ENCODE measurements at regions not wholly inside any gene's neighbourhood (a gene's known extent, or its start where the extent isn't known, plus 50 kb on each side); places are given as distances from the start of the nearest gene placed in this dataset.

DNA sequence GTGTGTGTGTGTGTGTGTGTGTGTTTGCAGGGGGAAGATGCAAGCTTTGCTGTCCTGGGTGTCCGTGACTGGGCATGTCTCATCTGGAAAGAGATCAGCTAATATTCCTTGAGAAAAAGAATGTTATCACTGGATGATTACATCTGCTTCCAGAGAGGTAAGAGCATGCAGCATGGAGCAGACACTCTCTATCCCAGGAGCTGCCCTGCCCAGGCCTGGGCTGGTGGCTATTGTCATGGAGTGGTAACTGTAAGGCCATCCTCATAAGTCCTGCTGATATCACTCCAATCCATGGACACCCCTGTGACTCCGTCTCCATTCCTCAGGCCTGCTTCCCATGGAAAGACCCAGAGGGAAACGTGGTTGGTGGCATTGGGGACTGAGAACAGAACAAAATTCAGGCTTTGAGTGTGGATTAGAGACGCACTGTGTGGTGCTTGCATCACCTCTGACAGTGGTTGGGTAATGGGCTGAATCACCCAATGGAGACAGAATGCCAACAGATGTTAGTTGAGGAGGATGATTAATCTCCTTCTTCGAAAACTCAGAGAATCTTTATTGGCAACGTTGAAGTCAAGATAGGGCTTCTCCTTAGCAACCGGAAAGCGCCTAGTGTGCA lies 52.0 kb upstream of the KCNIP1 start:
- ChIA-PET CTCF (no interaction called here), POLR2A (no interaction called here)

GRCh38 chr5:170450061-170450669 lies 53.7 kb upstream of the KCNIP1 start:
- ChIA-PET POLR2A (no interaction called here), CTCF (interaction anchor here (1.0 kb wide), 1 partner anchor 15 kb away, joined by 3 read pairs; no protein-coding TSS in a partner anchor)

GRCh38 chr5:170449232-170449631 lies 54.6 kb upstream of the KCNIP1 start:
- POLR2A ChIA-PET: no interaction called here
- CTCF ChIA-PET: no interaction called here

GRCh38 chr5:170448221-170448620 lies 55.6 kb upstream of the KCNIP1 start:
- POLR2A ChIA-PET: no interaction called here
- CTCF ChIA-PET: no interaction called here

DNA sequence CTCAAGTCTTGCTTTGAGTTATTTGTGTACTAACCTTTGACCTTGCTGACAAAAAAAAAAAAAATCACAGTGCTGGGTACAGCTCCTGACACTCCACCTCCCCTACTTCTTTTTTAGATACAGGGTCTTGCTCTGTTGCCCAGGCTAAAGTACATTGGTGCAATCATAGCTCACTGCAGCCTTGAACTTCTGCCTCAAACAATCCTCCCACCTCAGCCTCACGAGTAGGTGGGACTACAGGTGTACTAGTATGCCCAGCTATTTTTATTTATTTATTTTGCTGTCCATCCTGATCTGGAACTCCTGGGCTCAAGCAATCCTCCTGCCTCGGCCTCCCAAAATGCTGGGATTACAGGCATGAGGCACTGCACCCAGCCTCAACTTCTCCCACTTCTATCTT lies 57.2 kb upstream of the KCNMB1 start:
- POLR2A ChIA-PET: no interaction called here
- CTCF ChIA-PET: interaction anchor here (1.2 kb wide), 1 partner anchor 11 kb away, joined by 3 read pairs; no protein-coding TSS in a partner anchor

DNA sequence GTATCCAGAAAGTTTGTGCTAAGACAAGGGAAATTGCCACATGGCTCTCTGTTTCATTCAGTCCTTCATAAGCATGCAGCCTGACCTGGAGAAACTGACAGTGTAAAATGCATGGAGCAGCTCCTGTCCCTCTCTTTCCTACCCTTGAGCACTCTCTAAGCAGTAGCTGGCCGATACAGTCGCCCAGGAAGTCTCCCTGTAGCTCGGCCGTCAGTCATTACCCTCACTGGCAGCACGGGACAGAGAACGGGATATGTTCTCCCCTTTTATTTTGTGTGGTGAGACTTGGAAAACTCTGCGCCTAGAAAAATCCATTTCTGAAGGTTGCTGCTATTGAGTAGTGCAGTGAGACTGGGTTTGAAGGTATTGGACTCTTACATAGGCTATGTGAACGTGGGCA lies 56.8 kb upstream of the KCNMB1 start:
- ChIA-PET CTCF (interaction anchor here (1.2 kb wide), 1 partner anchor 11 kb away, joined by 3 read pairs; no protein-coding TSS in a partner anchor), POLR2A (no interaction called here)

DNA sequence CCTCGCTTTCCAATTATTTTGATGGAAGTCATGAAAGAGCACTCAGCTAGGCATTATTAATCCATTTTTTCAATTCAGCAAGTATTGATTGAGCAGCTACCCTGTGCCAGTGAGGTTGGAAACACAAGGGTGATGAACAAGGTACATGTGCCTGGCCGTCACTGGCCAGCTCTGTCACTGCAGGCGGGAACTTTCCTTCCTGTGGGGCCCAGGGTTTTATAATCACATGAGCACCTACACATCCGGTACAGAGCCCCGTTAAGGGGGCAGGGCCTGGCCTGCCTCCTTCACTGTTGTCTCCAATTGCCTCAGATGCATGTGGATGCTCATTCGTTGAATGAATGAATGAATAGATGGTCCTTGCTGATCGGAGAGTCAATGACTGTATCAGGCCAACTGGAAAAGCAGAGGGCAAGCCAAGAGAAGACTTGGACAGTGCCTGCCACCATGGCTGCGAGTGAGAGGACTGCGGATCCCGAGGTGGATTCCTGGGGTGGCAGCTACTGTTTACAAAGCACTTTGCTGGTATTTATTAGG lies 55.9 kb upstream of the KCNMB1 start:
- ChIA-PET POLR2A (no interaction called here), CTCF (interaction anchor here (2.0 kb wide), 1 partner anchor 10 kb away, joined by 6 read pairs; no protein-coding TSS in a partner anchor)

GRCh38 chr5:170444181-170444580 lies 55.0 kb upstream of the KCNMB1 start:
- POLR2A ChIA-PET: no interaction called here
- CTCF ChIA-PET: interaction anchor here (2.0 kb wide), 1 partner anchor 9 kb away, joined by 6 read pairs; no protein-coding TSS in a partner anchor

GRCh38 chr5:170443624-170444023 lies 54.5 kb upstream of the KCNMB1 start:
- CTCF ChIA-PET: interaction anchor here (2.0 kb wide), 1 partner anchor 9 kb away, joined by 6 read pairs; no protein-coding TSS in a partner anchor
- POLR2A ChIA-PET: no interaction called here

DNA sequence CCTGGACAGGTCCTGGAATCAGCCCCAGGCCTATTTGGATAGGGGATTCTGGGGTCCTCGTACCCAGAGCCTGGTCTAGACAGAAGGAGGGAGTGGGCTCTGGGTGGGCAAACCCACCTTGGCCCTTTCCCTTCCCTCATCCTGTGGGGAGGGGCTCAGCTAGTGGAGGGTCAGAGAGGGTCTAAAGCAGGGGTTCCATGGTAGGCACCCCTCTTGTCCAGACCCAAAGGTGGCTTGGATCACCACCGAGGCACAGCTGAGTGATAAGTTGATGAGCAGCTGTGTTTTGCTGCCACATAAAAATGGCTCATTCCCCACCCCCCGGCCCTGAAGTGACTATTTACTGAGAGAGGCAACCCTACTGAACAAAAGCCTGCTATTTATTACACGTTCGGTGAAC lies 53.8 kb upstream of the KCNMB1 start:
- POLR2A ChIA-PET: no interaction called here
- CTCF ChIA-PET: interaction anchor here (1.5 kb wide), 1 partner anchor 22 kb away, joined by 6 read pairs; no protein-coding TSS in a partner anchor

DNA sequence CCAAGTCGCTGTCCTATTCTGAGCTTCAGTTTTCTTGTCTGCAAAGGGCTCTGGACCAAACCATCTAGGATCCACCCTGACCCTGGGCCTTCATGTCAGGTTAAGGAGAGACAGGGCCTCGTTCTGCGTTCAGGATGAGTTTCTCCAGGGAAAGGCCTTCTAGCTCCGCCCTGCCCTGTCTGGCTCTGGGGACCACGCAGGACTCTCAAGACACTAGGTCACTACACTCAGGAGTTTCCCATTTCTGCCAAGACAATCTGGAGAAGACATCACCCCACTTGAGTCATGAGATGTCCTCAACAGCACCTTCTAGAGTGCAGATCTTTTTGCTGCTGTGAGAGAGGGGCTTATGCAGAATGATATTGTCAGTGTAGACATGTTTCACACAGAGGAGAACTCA lies 53.2 kb upstream of the KCNMB1 start:
- ChIA-PET POLR2A (no interaction called here), CTCF (interaction anchor here (1.5 kb wide), 1 partner anchor 21 kb away, joined by 6 read pairs; no protein-coding TSS in a partner anchor)

- POLR2A ChIA-PET: no interaction called here
- CTCF ChIA-PET: interaction anchor here (1.5 kb wide), 1 partner anchor 20 kb away, joined by 6 read pairs; no protein-coding TSS in a partner anchor
These were observed 52.2 kb upstream of the KCNMB1 start for GRCh38 chr5:170441393-170441784.

- CTCF ChIA-PET: no interaction called here
- POLR2A ChIA-PET: no interaction called here
These were observed 51.7 kb upstream of the KCNMB1 start for GRCh38 chr5:170440771-170441392.

DNA sequence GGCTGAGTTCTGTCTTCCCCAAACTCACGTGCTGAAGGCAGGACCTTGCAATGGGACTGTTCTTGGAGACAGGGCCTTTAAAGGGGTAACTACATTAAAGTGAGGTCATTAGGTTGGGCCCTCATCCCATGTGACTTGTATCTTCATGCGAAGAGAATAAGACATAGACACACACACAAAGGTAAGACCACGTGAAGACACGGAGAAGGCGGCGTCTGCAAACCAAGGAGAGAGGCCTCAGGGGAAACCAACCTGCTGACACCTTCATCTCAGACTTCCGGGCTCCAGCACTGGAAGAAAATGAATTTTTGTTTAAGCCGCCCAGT lies 50.7 kb upstream of the KCNMB1 start:
- ChIA-PET POLR2A (no interaction called here), CTCF (no interaction called here)

DNA sequence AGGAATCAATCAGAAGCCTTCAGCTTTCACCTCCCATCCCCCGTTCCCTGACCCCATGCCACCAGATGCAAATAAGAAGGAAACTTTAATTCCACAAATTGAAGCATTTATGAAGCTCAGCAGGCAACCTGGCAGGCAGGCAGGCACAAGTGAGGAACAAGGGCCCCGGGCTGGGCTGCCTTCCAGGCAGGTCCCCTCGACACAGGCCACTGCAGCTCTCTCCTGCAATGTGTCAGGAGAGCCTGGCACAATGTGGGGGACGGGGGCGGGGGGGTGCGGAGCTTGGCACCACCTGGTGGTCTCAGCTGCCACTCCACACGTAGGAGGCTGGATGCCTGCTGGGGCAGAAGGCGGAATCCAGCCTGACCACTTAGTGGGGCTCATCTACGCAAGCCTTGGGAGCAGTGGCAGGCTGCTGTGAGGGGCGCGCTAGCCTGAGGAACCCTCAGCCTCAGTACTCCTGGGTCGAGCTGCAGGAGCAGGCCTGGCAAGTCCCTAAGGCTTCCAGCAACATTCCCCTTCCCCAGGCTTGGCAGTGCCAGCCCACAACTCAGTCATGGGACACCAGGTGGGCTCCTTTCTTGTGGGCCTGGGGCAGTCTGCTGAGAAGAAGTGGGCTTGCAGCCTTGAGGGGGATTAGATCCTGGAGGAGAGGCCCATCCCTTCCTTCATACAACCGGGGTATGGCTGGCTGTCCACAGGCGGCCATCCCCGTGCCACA lies 50.2 kb upstream of the KCNMB1 start:
- ChIA-PET CTCF (interaction anchor here (1.4 kb wide), 1 partner anchor 194 kb away, joined by 3 read pairs; no protein-coding TSS in a partner anchor), POLR2A (no interaction called here)

Measured in activated CD8-positive, alpha-beta memory T cell treated with anti-CD3 and anti-CD28 coated beads for 36 hours (primary cell).